Keratinocyte (primary cell): ENCODE measurements at regions not wholly inside any gene's neighbourhood (a gene's known extent, or its start where the extent isn't known, plus 50 kb on each side); places are given as distances from the start of the nearest gene placed in this dataset.

Experiments used
- CTCF ChIP-seq, 3 experiments: IDR thresholded peaks in 1 of 3; conservative IDR thresholded peaks in 1 of 3; optimal IDR thresholded peaks in 1 of 3; 2 replicates in 2 of 3; 3 replicates in 1 of 3; pipeline versions ENCODE3 to v1.5.1; 2011; ENCODE audit warnings: low read length in 3 of 3, mild to moderate bottlenecking in 3 of 3, moderate library complexity in 2 of 3, control low read depth in 1 of 3, inconsistent platforms in 1 of 3; ENCODE audit not compliant: insufficient read depth in 2 of 3; ENCODE audit errors: extremely low read depth in 1 of 3
- EZH2 ChIP-seq: IDR thresholded peaks from one replicate; pipeline ENCODE4 v1.6.1; 2012; ENCODE audit warnings: inconsistent platforms, mild to moderate bottlenecking, low read length, moderate library complexity

- TF ChIP-seq CTCF (optimal IDR thresholded peaks at IDR 0.05 in 1 of 3, IDR thresholded peaks at IDR 0.05 in 1 of 3, conservative IDR thresholded peaks at IDR 0.05 in 1 of 3; ENCODE audit: extremely low read depth in 1 of 3, insufficient read depth in 2 of 3, low read length in 3 of 3) = no peak
- TF ChIP-seq EZH2 = no peak
Measured at GRCh38 chr12:18853570-18854366, 115.8 kb downstream of the CAPZA3 start.
